GM23338 (cell line): ENCODE measurements at regions not wholly inside any gene's neighbourhood (a gene's known extent, or its start where the extent isn't known, plus 50 kb on each side); places are given as distances from the start of the nearest gene placed in this dataset.

ENCODE experiments used
- CREB1 ChIP-seq: fragments of 250-450 bp; sonication (Bioruptor Pico); IDR thresholded peaks from 2 replicates; pipeline ENCODE4 v1.5.0; 2020; ENCODE audit warnings: low read depth, mild to moderate bottlenecking, moderate library complexity
- CTCF ChIP-seq, 2 experiments: fragments of 200-600 bp in 1 of 2; sonication (generic) in 1 of 2; conservative IDR thresholded peaks; 2 replicates each; pipeline versions ENCODE4 v1.5.1 to v1.6.1; 2016 to 2017; ENCODE audit warnings: antibody characterized with exemption in 2 of 2, low read depth in 2 of 2, mild to moderate bottlenecking in 2 of 2, moderate library complexity in 1 of 2
- EZH2 ChIP-seq: fragments of 200-600 bp; sonication (generic); IDR thresholded peaks from one replicate; pipeline ENCODE4 v1.8.0; 2017; ENCODE audit warnings: antibody characterized with exemption, mild to moderate bottlenecking, low read depth; ENCODE audit not compliant: unreplicated experiment
- EZH2phosphoT487 ChIP-seq: fragments of 200-600 bp; sonication (generic); IDR thresholded peaks from one replicate; pipeline ENCODE4 v1.8.1; 2018; ENCODE audit warnings: antibody characterized with exemption; ENCODE audit not compliant: unreplicated experiment
- JUNB ChIP-seq: IDR thresholded peaks from one replicate; pipeline ENCODE4 v1.6.1; 2016; ENCODE audit warnings: antibody characterized with exemption; ENCODE audit not compliant: unreplicated experiment
- POLR2AphosphoS5 ChIP-seq: IDR thresholded peaks from 2 replicates; pipeline ENCODE4 v1.6.1; 2016; ENCODE audit warnings: antibody characterized with exemption, low read depth
- REST ChIP-seq: IDR thresholded peaks from one replicate; pipeline ENCODE4 v1.6.1; 2018; ENCODE audit warnings: antibody characterized with exemption; ENCODE audit not compliant: unreplicated experiment
- ZNF114 ChIP-seq: fragments of 250-450 bp; sonication (Bioruptor Pico); IDR thresholded peaks from 2 replicates; pipeline ENCODE4 v1.5.0; 2020; ENCODE audit warnings: mild to moderate bottlenecking, moderate library complexity
- ZNF331 ChIP-seq: fragments of 250-450 bp; sonication (Bioruptor Pico); IDR thresholded peaks from 2 replicates; pipeline ENCODE4 v1.5.0; 2020; ENCODE audit warnings: low read depth, mild to moderate bottlenecking, moderate library complexity

GRCh38 chr14:54344445-54344844 is 52.4 kb upstream of the CDKN3 start:
- TF ChIP-seq CTCF (conservative IDR thresholded peaks at IDR 0.05; ENCODE audit: low read depth in 2 of 2) (no peak), JUNB (no peak), EZH2 (no peak), POLR2AphosphoS5 (no peak), REST (no peak), ZNF331 (CRISPR knock-in tag) (no peak), CREB1 (no peak), EZH2phosphoT487 (no peak), ZNF114 (no peak)
